Activated CD8-positive, alpha-beta T cell treated with anti-CD3 and anti-CD28 coated beads, Interleukin-2, amount 10 ng/mL, durations not matched to agents 7 days and 5 days (primary cell): ENCODE measurements at regions not wholly inside any gene's neighbourhood (a gene's known extent, or its start where the extent isn't known, plus 50 kb on each side); places are given as distances from the start of the nearest gene placed in this dataset.

Experiments
- ATAC-seq: fragments of 150-1000 bp; cut with Tn5 transposase; one replicate; pipeline ENCODE4 v1.10.0; 2021; ENCODE audit warnings: moderate library complexity
- CTCF ChIA-PET: fragments of 350-600 bp; sonication (Branson Sonifier 250); formaldehyde crosslinking; loops from one replicate; lab custom pipeline; 2021; ENCODE audit warnings: antibody characterized with exemption; lab: Charles Lee
- POLR2A ChIA-PET: fragments of 350-600 bp; sonication (Branson Sonifier 250); formaldehyde crosslinking; loops from one replicate; lab custom pipeline; 2021; ENCODE audit warnings: antibody characterized with exemption; lab: Charles Lee
- DNase-seq: peaks from one replicate; pipeline ENCODE4 v3.0.0-alpha.2; 2020
- H3K27ac Mint-ChIP-seq: one replicate; pipeline ENCODE4 v1.8.0; 2021; ENCODE audit warnings: mild to moderate bottlenecking, mixed read lengths
- H3K27me3 Mint-ChIP-seq: one replicate; pipeline ENCODE4 v1.8.0; 2021; ENCODE audit warnings: low read depth, mixed read lengths
- H3K36me3 Mint-ChIP-seq: one replicate; pipeline ENCODE4 v1.8.0; 2021; ENCODE audit warnings: low read depth, mixed read lengths
- H3K4me1 Mint-ChIP-seq: one replicate; pipeline ENCODE4 v1.8.0; 2021; ENCODE audit warnings: low read depth, mixed read lengths
- H3K4me3 Mint-ChIP-seq: one replicate; pipeline ENCODE4 v1.8.0; 2021; ENCODE audit warnings: mild to moderate bottlenecking, mixed read lengths
- H3K9me3 Mint-ChIP-seq: one replicate; pipeline ENCODE4 v1.8.0; 2022; ENCODE audit warnings: mixed read lengths; ENCODE audit not compliant: insufficient read depth

DNA sequence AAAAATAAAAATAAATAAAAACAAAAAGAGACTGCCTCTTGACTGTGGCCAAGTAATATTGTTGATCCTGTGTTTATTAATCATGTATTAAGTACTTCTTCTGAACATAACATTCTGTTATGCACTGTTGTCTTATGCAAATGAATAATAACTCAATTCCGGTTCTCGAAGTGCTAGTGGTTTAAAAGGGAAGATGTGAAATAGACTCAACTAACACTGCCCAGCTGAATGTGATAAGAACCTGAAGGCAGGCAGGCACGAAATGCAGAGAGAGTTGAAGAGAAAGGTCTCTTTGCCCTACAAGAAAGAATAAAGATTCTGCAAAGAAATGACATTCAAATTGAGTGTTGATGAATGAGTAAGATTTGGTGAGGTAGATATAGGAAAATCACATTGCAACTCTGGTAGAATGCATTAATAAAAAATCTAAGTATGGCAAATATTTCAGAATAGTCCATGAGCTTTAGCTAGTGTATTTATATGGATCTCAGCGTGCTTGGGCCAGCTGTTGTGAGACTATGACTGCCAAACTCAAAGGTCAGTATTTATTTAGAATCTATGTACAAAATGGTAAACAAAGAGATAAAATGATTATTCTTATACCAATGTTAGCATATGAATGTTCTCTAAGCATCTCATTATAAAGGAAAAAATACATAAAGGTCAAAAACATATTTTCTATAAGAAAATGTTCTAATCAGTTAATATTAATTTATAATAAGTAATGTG lies 352.3 kb upstream of the CDH7 start:
- no peaks in the 10 kb centered on the region for H3K4me1 Mint-ChIP-seq
- no peak overlapping the region for H3K4me3 Mint-ChIP-seq
- ATAC-seq (no peak), DNase-seq (no peak)
- POLR2A ChIA-PET, result no interaction called here
- H3K27me3 Mint-ChIP-seq, result no peaks in the 10 kb centered on the region
- H3K27ac Mint-ChIP-seq, result no peak overlapping the region
- CTCF ChIA-PET, result no interaction called here
- H3K9me3 Mint-ChIP-seq, result peaks cover 3% of the 10 kb centered on the region
- no peaks in the 10 kb centered on the region for H3K36me3 Mint-ChIP-seq

DNA sequence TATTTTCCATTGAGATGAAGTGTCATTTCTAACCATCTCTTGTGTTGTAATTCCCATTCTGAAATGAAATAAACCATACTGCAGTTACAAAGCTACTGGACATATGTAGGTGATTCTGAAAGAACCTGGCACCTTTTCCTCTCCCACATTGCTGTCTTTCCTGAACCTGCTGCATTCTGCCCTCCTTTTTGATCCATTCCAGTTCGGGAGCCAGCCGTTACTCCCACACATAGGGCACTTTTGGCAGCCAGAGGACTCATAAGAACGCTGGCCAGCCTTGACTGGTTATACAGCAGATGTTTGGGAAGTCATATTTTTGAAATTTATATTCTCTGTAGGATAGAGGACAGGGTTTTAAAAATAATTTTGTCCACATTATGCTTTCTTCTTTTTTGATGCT lies 369.8 kb upstream of the CDH7 start:
- H3K27me3 Mint-ChIP-seq, result no peaks in the 10 kb centered on the region
- H3K36me3 Mint-ChIP-seq, result no peaks in the 10 kb centered on the region
- POLR2A ChIA-PET, result no interaction called here
- H3K27ac Mint-ChIP-seq, result no peak overlapping the region
- CTCF ChIA-PET, result no interaction called here
- no peaks in the 10 kb centered on the region for H3K4me1 Mint-ChIP-seq
- H3K4me3 Mint-ChIP-seq, result no peak overlapping the region
- DNase-seq, result no peak
- H3K9me3 Mint-ChIP-seq, result peaks cover 32% of the 10 kb centered on the region
- ATAC-seq, result no peak

- ChIA-PET POLR2A (no interaction called here), CTCF (no interaction called here)
- no peak for DNase-seq
- Mint-ChIP-seq H3K36me3 (no peaks in the 10 kb centered on the region), H3K9me3 (peaks cover 32% of the 10 kb centered on the region), H3K4me3 (no peak overlapping the region), H3K4me1 (no peaks in the 10 kb centered on the region), H3K27me3 (no peaks in the 10 kb centered on the region), H3K27ac (no peak overlapping the region)
- ATAC-seq, result no peak
These were observed 370.2 kb upstream of the CDH7 start for GRCh38 chr18:65380571-65380970.

DNA sequence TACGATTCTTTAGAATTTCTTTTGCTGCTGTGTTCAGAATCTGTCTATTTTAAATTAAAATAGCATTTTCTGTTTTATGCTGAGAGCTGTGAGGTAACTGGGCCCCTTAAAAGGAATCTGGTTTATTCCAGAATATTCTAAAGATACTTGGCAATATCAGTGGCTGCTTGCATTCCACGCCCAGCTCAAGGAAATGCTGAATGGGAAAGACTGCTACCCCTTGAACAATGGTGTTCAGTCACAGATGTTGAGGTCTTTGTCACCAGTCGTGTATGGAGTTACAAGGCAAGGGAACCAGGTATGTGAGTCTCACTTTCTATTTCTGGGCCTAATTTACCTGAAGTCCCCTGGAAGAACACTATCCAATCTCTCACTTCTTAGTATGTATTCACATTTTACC lies 377.9 kb upstream of the CDH7 start:
- ATAC-seq, result no peak
- Mint-ChIP-seq H3K9me3 (peaks cover 14% of the 10 kb centered on the region), H3K4me1 (no peaks in the 10 kb centered on the region), H3K27me3 (no peaks in the 10 kb centered on the region), H3K36me3 (no peaks in the 10 kb centered on the region), H3K27ac (no peak overlapping the region), H3K4me3 (no peak overlapping the region)
- ChIA-PET CTCF (no interaction called here), POLR2A (no interaction called here)
- DNase-seq, result no peak

DNA sequence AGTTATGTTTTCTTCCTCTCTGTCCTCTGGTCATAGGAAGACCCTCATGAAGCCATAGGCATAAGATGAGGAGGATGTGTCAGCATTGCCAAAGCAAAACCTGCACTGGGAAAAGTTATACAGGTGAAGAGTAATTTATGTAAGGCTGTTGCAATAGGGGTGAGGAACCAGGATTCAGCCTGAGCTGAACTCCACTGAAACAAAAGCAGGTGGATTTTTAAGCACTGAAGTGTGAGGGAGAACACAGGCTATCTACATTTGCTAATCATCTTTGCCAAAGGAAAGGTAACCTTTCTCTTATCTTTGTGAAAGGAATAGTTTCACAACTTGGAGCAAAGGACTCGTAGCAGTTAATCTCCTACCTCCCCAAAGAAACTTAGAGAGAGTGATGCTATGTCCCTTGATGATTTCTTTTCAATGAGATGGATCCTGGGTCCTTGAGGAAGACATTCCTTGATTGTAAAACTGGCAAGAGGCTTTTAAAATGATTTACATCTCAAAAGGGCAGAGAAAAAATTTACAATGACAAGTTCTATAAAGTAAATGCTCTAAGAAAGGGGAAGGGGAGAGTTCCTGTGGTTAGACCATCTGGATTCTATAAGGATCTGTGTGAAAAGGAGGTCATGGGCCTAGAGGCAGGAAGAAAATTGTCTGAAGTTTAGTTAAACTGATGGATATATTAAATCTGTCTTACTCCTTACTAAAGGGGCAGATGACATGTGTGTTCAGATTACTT lies 385.4 kb upstream of the CDH7 start:
- Mint-ChIP-seq H3K9me3 (no peaks in the 10 kb centered on the region), H3K27me3 (no peaks in the 10 kb centered on the region), H3K36me3 (no peaks in the 10 kb centered on the region), H3K4me3 (no peak overlapping the region), H3K27ac (no peak overlapping the region), H3K4me1 (no peaks in the 10 kb centered on the region)
- ChIA-PET POLR2A (no interaction called here), CTCF (no interaction called here)
- ATAC-seq, result no peak
- DNase-seq, result no peak

GRCh38 chr18:65363911-65364632 lies 386.7 kb upstream of the CDH7 start:
- no peaks in the 10 kb centered on the region for H3K27me3 Mint-ChIP-seq
- H3K4me1 Mint-ChIP-seq, result no peaks in the 10 kb centered on the region
- peaks cover 5% of the 10 kb centered on the region for H3K9me3 Mint-ChIP-seq
- ATAC-seq, result no peak
- no peaks in the 10 kb centered on the region for H3K36me3 Mint-ChIP-seq
- DNase-seq, result no peak
- no peak overlapping the region for H3K27ac Mint-ChIP-seq
- ChIA-PET CTCF (no interaction called here), POLR2A (no interaction called here)
- H3K4me3 Mint-ChIP-seq, result no peak overlapping the region

GRCh38 chr18:65363011-65363410 lies 387.8 kb upstream of the CDH7 start:
- Mint-ChIP-seq H3K27ac (no peak overlapping the region), H3K4me3 (no peak overlapping the region), H3K9me3 (peaks cover 5% of the 10 kb centered on the region), H3K27me3 (no peaks in the 10 kb centered on the region), H3K4me1 (no peaks in the 10 kb centered on the region), H3K36me3 (no peaks in the 10 kb centered on the region)
- ChIA-PET POLR2A (no interaction called here), CTCF (no interaction called here)
- no peak for ATAC-seq
- no peak for DNase-seq

DNA sequence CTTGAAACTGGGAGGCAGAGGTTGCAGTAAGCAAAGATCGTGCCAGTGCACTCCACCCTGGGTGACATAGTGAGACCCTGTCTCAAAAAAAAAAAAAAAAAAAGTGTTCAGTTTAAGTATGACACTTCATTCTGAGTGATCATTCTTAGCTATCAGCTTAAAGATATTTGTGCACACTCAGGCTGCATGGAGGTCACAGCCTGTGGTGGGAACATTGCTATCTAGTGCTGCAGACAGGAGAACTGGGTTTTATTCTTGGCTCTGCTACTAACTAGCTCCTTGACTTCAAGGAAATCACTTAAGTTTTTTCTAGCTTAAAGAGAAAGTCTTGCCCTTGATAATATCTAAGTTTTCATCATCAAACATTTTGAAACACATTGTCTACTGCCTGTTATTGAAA lies 391.3 kb upstream of the CDH7 start:
- CTCF ChIA-PET, result no interaction called here
- POLR2A ChIA-PET, result no interaction called here
- H3K36me3 Mint-ChIP-seq, result no peaks in the 10 kb centered on the region
- DNase-seq, result no peak
- ATAC-seq, result no peak
- H3K9me3 Mint-ChIP-seq, result peaks cover 5% of the 10 kb centered on the region
- H3K27ac Mint-ChIP-seq, result no peak overlapping the region
- no peaks in the 10 kb centered on the region for H3K27me3 Mint-ChIP-seq
- no peaks in the 10 kb centered on the region for H3K4me1 Mint-ChIP-seq
- H3K4me3 Mint-ChIP-seq, result no peak overlapping the region

DNA sequence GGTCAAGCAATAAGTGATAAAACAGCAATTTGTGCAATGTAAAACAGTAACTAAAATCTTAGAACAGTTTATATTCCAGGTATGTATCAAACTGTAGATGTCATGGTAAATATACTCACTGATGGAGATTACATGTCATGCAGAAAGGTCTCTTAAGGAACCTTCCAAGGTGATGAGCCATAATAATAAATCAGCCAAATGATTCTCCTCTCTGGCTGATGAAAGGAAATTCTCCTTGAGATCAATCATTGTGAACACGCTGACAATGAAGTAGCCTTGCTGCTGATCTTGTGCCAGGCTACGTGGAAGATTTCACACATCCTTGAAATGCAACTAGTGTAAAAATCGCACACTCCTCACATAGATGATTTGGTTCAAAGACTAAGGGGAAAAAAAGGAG lies 392.5 kb upstream of the CDH7 start:
- Mint-ChIP-seq H3K27ac (no peak overlapping the region), H3K27me3 (no peaks in the 10 kb centered on the region), H3K4me1 (no peaks in the 10 kb centered on the region), H3K4me3 (no peak overlapping the region), H3K36me3 (no peaks in the 10 kb centered on the region), H3K9me3 (peaks cover 5% of the 10 kb centered on the region)
- no peak for DNase-seq
- POLR2A ChIA-PET, result no interaction called here
- ATAC-seq, result no peak
- CTCF ChIA-PET, result no interaction called here

GRCh38 chr18:65352186-65352585 lies 398.6 kb upstream of the CDH7 start:
- no peaks in the 10 kb centered on the region for H3K9me3 Mint-ChIP-seq
- ChIA-PET POLR2A (no interaction called here), CTCF (no interaction called here)
- ATAC-seq (no peak), DNase-seq (no peak)
- no peaks in the 10 kb centered on the region for H3K27me3 Mint-ChIP-seq
- H3K27ac Mint-ChIP-seq, result no peak overlapping the region
- no peaks in the 10 kb centered on the region for H3K4me1 Mint-ChIP-seq
- no peak overlapping the region for H3K4me3 Mint-ChIP-seq
- H3K36me3 Mint-ChIP-seq, result no peaks in the 10 kb centered on the region

DNA sequence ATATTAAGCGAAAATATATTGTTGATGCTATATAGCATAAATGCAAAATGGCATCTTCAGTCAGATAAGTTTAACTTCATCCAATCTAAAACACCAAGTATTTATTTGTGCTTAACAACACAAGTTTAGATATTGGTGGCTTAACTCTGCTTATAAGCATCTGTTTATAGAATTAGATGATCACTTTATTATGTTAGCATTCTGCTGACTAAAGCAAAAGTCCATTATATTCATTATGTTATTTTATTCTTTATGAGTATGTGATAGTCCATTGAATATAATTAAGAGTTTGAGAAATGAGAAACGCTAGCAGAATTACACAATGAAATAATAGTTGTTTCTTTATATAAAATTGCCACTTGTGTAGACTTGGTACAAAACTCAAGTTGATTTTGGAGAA lies 401.2 kb upstream of the CDH7 start:
- no peaks in the 10 kb centered on the region for H3K9me3 Mint-ChIP-seq
- ChIA-PET CTCF (no interaction called here), POLR2A (no interaction called here)
- no peaks in the 10 kb centered on the region for H3K4me1 Mint-ChIP-seq
- no peak for DNase-seq
- no peak overlapping the region for H3K27ac Mint-ChIP-seq
- no peaks in the 10 kb centered on the region for H3K36me3 Mint-ChIP-seq
- no peak for ATAC-seq
- H3K27me3 Mint-ChIP-seq, result no peaks in the 10 kb centered on the region
- no peak overlapping the region for H3K4me3 Mint-ChIP-seq

GRCh38 chr18:65347446-65347845 lies 403.4 kb upstream of the CDH7 start:
- no peak overlapping the region for H3K27ac Mint-ChIP-seq
- H3K4me3 Mint-ChIP-seq, result no peak overlapping the region
- H3K9me3 Mint-ChIP-seq, result no peaks in the 10 kb centered on the region
- POLR2A ChIA-PET, result no interaction called here
- H3K4me1 Mint-ChIP-seq, result no peaks in the 10 kb centered on the region
- CTCF ChIA-PET, result no interaction called here
- ATAC-seq, result no peak
- no peak for DNase-seq
- no peaks in the 10 kb centered on the region for H3K27me3 Mint-ChIP-seq
- H3K36me3 Mint-ChIP-seq, result no peaks in the 10 kb centered on the region
